ENCODE measurements at regions not wholly inside any gene's neighbourhood (a gene's known extent, or its start where the extent isn't known, plus 50 kb on each side); places are given as distances from the start of the nearest gene placed in this dataset.
"Not testable (repeated sequence)": the region's sequence is repeated elsewhere in the genome, so short reads cannot be mapped to it uniquely, and the experiment has no call there.

GRCh38 chr7:81073931-81074251 lies 155.0 kb upstream of the SEMA3C start:
- TF ChIP-seq CTCF (IDR thresholded peaks at IDR 0.05; ENCODE audit: insufficient read depth, low read length), result no peak
- no peak for DNase-seq (ENCODE audit: low read depth)
- no peak overlapping the region for H3K4me3 ChIP-seq (ENCODE audit: low read depth, low read length)

GRCh38 chr7:81070956-81071355 lies 152.1 kb upstream of the SEMA3C start:
- no peak for TF ChIP-seq CTCF (IDR thresholded peaks at IDR 0.05; ENCODE audit: insufficient read depth, low read length)
- H3K4me3 ChIP-seq (ENCODE audit: low read depth, low read length), result no peak overlapping the region
- no peak for DNase-seq (ENCODE audit: low read depth)

- DNase-seq (ENCODE audit: low read depth), result no peak
- TF ChIP-seq CTCF (IDR thresholded peaks at IDR 0.05; ENCODE audit: insufficient read depth, low read length), result no peak
- no peak overlapping the region for H3K4me3 ChIP-seq (ENCODE audit: low read depth, low read length)
Observed at GRCh38 chr7:81066797-81067196, 147.9 kb upstream of the SEMA3C start.

GRCh38 chr7:81064426-81064825 lies 145.6 kb upstream of the SEMA3C start:
- H3K4me3 ChIP-seq (ENCODE audit: low read depth, low read length), result no peak overlapping the region
- no peak for TF ChIP-seq CTCF (IDR thresholded peaks at IDR 0.05; ENCODE audit: insufficient read depth, low read length)
- no peak for DNase-seq (ENCODE audit: low read depth)

GRCh38 chr7:81062755-81063154 lies 143.9 kb upstream of the SEMA3C start:
- no peak for TF ChIP-seq CTCF (IDR thresholded peaks at IDR 0.05; ENCODE audit: insufficient read depth, low read length)
- DNase-seq (ENCODE audit: low read depth), result no peak
- H3K4me3 ChIP-seq (ENCODE audit: low read depth, low read length), result no peak overlapping the region

- DNase-seq (ENCODE audit: low read depth); H3K4me3 ChIP-seq (ENCODE audit: low read depth, low read length): not testable (repeated sequence)
Observed at GRCh38 chr7:81057469-81057868, 138.6 kb upstream of the SEMA3C start.

- no peak for DNase-seq (ENCODE audit: low read depth)
Observed at GRCh38 chr7:81053623-81054022, 134.8 kb upstream of the SEMA3C start.

More at GRCh38 chr7:81053623-81054022, 134.8 kb upstream of the SEMA3C start:
- H3K4me3 ChIP-seq (ENCODE audit: low read depth, low read length), result no peak overlapping the region
- TF ChIP-seq CTCF (IDR thresholded peaks at IDR 0.05; ENCODE audit: insufficient read depth, low read length), result no peak
